Fibroblast of lung (primary cell): ENCODE measurements at regions not wholly inside any gene's neighbourhood (a gene's known extent, or its start where the extent isn't known, plus 50 kb on each side); places are given as distances from the start of the nearest gene placed in this dataset.

ENCODE experiments used
- DNase-seq, 2 donors: peaks; one replicate each; pipeline versions ENCODE4 v3.0.0 to v3.0.0-alpha.2; 2010; ENCODE audit warnings: low read depth in 2 of 2
- H2AFZ ChIP-seq: 2 replicates; pipeline ENCODE4 v1.5.1; 2012; ENCODE audit warnings: low read length, control low read depth, inconsistent platforms
- H3K27ac ChIP-seq: 2 replicates; pipeline ENCODE4 v1.5.1; 2011; ENCODE audit warnings: low read length, control low read depth; ENCODE audit not compliant: insufficient read depth
- H3K27me3 ChIP-seq: 2 replicates; pipeline ENCODE4 v1.5.1; 2011; ENCODE audit warnings: mild to moderate bottlenecking, low read length; ENCODE audit not compliant: control insufficient read depth, insufficient read depth
- H3K36me3 ChIP-seq: 2 replicates; pipeline ENCODE4 v1.5.1; 2011; ENCODE audit warnings: low read length; ENCODE audit not compliant: control insufficient read depth, insufficient read depth
- H3K4me1 ChIP-seq: 2 replicates; pipeline ENCODE4 v1.5.1; 2011; ENCODE audit warnings: low read length; ENCODE audit not compliant: control insufficient read depth, insufficient read depth; ENCODE audit errors: extremely low read depth
- H3K4me2 ChIP-seq: 2 replicates; pipeline ENCODE4 v1.5.1; 2011; ENCODE audit warnings: low read length, control low read depth; ENCODE audit not compliant: insufficient read depth; ENCODE audit errors: extremely low read depth
- H3K4me3 ChIP-seq, 4 experiments: fragments of 200-600 bp in 1 of 4; sonication (generic) in 1 of 4; replicated peaks in 1 of 4; 2 replicates each; pipeline ENCODE4 v1.5.1; 2011 to 2016; ENCODE audit warnings: low read length in 4 of 4, low read depth in 3 of 4, mild to moderate bottlenecking in 3 of 4, control low read depth in 2 of 4, inconsistent platforms in 1 of 4, mixed read lengths in 1 of 4; ENCODE audit not compliant: insufficient read depth in 1 of 4; ENCODE audit errors: control extremely low read depth in 1 of 4
- H3K79me2 ChIP-seq: 2 replicates; pipeline ENCODE4 v1.5.1; 2012; ENCODE audit warnings: mild to moderate bottlenecking, low read length, inconsistent platforms; ENCODE audit not compliant: control insufficient read depth, insufficient read depth
- H3K9ac ChIP-seq: 2 replicates; pipeline ENCODE4 v1.5.1; 2011; ENCODE audit warnings: mild to moderate bottlenecking, low read length, control low read depth; ENCODE audit not compliant: insufficient read depth
- H3K9me3 ChIP-seq: 2 replicates; pipeline ENCODE4 v1.5.1; 2012; ENCODE audit warnings: low read depth, low read length; ENCODE audit not compliant: control insufficient read depth, insufficient read depth
- H4K20me1 ChIP-seq: 2 replicates; pipeline ENCODE4 v1.5.1; 2011; ENCODE audit warnings: low read length; ENCODE audit not compliant: control insufficient read depth, insufficient read depth; ENCODE audit errors: extremely low read depth
- CTCF ChIP-seq, 2 donors: IDR thresholded peaks in 1 of 2; conservative IDR thresholded peaks in 1 of 2; 1 replicate in 1 of 2; 2 replicates in 1 of 2; pipeline ENCODE4 v1.5.1; 2011 to 2012; ENCODE audit warnings: low read length in 2 of 2, control low read depth in 1 of 2, inconsistent platforms in 1 of 2, low read depth in 1 of 2, mild to moderate bottlenecking in 1 of 2
- EZH2 ChIP-seq: IDR thresholded peaks from 2 replicates; pipeline ENCODE4 v1.5.1; 2012; ENCODE audit warnings: low read length, control low read depth, mild to moderate bottlenecking; ENCODE audit errors: missing control alignments

DNA sequence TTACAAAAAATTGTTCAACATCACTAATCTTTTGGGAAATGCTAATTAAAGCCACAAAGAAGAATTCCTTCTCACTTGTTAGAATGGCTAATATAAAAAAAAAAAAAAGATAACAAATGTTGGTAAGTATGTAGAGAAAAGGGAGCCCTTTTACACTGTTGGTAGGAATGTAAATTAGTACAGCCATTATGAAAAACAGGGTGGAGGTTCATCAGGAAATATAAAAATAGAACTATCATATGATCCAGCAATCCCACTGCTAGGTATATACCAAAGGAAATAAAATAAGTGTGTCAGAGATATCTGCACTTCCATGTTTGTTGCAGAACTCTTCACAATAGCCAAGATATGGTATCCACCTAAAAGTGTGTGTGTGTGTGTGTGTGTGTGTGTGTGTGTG is 83.5 kb upstream of the RGMB start:
- no peaks in the 10 kb centered on the region for H3K4me1 ChIP-seq
- no peak overlapping the region for H3K4me3 ChIP-seq
- H3K4me2 ChIP-seq: no peak overlapping the region
- no peaks in the 10 kb centered on the region for H3K36me3 ChIP-seq
- H3K79me2 ChIP-seq: no peaks in the 10 kb centered on the region
- H3K27ac ChIP-seq: no peak overlapping the region
- DNase-seq: no peak
- H3K27me3 ChIP-seq: no peaks in the 10 kb centered on the region
- H3K9ac ChIP-seq: no peak overlapping the region
- no peaks in the 10 kb centered on the region for H4K20me1 ChIP-seq
- TF ChIP-seq EZH2: no peak
- no peak for TF ChIP-seq CTCF (conservative IDR thresholded peaks at IDR 0.05 in 1 of 2, IDR thresholded peaks at IDR 0.05 in 1 of 2; ENCODE audit: low read depth in 1 of 2, low read length in 2 of 2)
- no peaks in the 10 kb centered on the region for H3K9me3 ChIP-seq
- no peak overlapping the region for H2AFZ ChIP-seq

DNA sequence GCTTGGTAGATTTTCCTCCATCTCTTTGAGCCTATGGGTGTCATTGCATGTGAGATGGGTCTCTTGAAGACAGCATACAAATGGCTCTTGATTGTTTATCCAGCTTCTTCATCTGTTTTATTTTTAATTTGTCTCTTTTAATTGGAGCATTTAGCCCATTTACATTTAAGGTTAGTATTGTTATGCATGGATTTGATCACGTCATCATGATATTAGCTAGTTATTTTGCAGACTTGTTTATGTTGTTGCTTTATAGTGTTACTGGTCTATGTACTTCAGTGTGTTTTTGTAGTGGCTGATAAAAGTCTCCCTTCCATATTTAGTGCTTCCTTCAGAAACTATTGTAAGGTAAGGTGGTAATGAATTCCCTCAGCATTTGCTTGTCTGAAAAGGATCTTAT is 78.6 kb upstream of the RGMB start:
- no peak overlapping the region for H3K4me3 ChIP-seq
- H3K9me3 ChIP-seq: no peaks in the 10 kb centered on the region
- H3K4me1 ChIP-seq: no peaks in the 10 kb centered on the region
- H3K79me2 ChIP-seq: no peaks in the 10 kb centered on the region
- H3K27me3 ChIP-seq: no peaks in the 10 kb centered on the region
- no peaks in the 10 kb centered on the region for H3K36me3 ChIP-seq
- no peak overlapping the region for H3K27ac ChIP-seq
- H3K9ac ChIP-seq: no peak overlapping the region
- no peaks in the 10 kb centered on the region for H4K20me1 ChIP-seq
- no peak for TF ChIP-seq EZH2
- no peak for TF ChIP-seq CTCF (conservative IDR thresholded peaks at IDR 0.05 in 1 of 2, IDR thresholded peaks at IDR 0.05 in 1 of 2; ENCODE audit: low read depth in 1 of 2, low read length in 2 of 2)
- no peak overlapping the region for H3K4me2 ChIP-seq
- H2AFZ ChIP-seq: no peak overlapping the region
- no peak for DNase-seq

DNA sequence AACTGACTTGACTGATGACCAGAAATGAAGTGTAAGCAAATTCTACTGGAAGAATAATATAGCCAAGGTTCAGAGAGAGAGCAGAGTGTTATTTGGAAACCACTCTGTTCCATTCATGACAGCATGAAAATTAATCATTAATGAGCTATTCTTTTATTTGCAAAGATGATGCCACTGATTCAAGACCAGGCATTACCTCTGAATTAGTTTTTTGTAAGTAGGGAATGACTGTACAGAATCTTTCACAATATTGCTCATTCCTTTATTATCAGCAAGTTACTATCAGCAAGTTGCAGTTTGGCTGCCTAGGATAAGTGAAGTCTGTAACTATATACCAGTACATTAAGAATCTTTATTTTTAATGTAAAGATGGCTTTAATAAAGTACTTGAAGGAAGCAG is 75.1 kb upstream of the RGMB start:
- H3K27ac ChIP-seq: no peak overlapping the region
- H2AFZ ChIP-seq: no peak overlapping the region
- TF ChIP-seq EZH2 (no peak), CTCF (conservative IDR thresholded peaks at IDR 0.05 in 1 of 2, IDR thresholded peaks at IDR 0.05 in 1 of 2; ENCODE audit: low read depth in 1 of 2, low read length in 2 of 2) (no peak)
- peak in 1 of 2 donors; percentile 64 for DNase-seq
- no peaks in the 10 kb centered on the region for H3K4me1 ChIP-seq
- no peaks in the 10 kb centered on the region for H3K27me3 ChIP-seq
- no peak overlapping the region for H3K4me2 ChIP-seq
- H3K79me2 ChIP-seq: no peaks in the 10 kb centered on the region
- H3K36me3 ChIP-seq: no peaks in the 10 kb centered on the region
- no peak overlapping the region for H3K9ac ChIP-seq
- no peaks in the 10 kb centered on the region for H3K9me3 ChIP-seq
- H3K4me3 ChIP-seq: no peak overlapping the region
- no peaks in the 10 kb centered on the region for H4K20me1 ChIP-seq
